ENCODE measurements at regions not wholly inside any gene's neighbourhood (a gene's known extent, or its start where the extent isn't known, plus 50 kb on each side); places are given as distances from the start of the nearest gene placed in this dataset.
A peak's percentile ranks its signal among the peaks of the same experiment; 100 is the strongest.

- no peaks in the 10 kb centered on the region for H3K27me3 Mint-ChIP-seq (ENCODE audit: insufficient read depth, unreplicated experiment)
- H3K9me3 Mint-ChIP-seq (ENCODE audit: unreplicated experiment): no peaks in the 10 kb centered on the region
- intact Hi-C loops (cut with micrococcal nuclease): loop anchor here (10.0 kb wide), 1 partner anchor 223 kb away; the partner anchor contains the start of gene PRICKLE1
- peaks cover 6% of the 10 kb centered on the region for H3K36me3 Mint-ChIP-seq (ENCODE audit: insufficient read depth, unreplicated experiment)
- peaks cover 5% of the 10 kb centered on the region for H3K4me1 Mint-ChIP-seq (ENCODE audit: insufficient read depth, unreplicated experiment)
- H3K27ac Mint-ChIP-seq (ENCODE audit: low read depth, unreplicated experiment): no peak overlapping the region
- no peak for DNase-seq (ENCODE audit: unreplicated experiment)
- no peak for TF ChIP-seq CTCF (IDR thresholded peaks at IDR 0.05; ENCODE audit: unreplicated experiment)
- no TSS peak for BruUV-seq (replicated peaks)
- ChIA-PET CTCF (no interaction called here), POLR2A (no interaction called here)
- H3K4me3 Mint-ChIP-seq (ENCODE audit: unreplicated experiment): no peak overlapping the region
Observed at GRCh38 chr12:42807766-42808165, 218.2 kb upstream of the PRICKLE1 start.

GRCh38 chr12:42807251-42807650 is 217.7 kb upstream of the PRICKLE1 start:
- H3K27ac Mint-ChIP-seq (ENCODE audit: low read depth, unreplicated experiment): no peak overlapping the region
- intact Hi-C loops (cut with micrococcal nuclease): loop anchor here (10.0 kb wide), 1 partner anchor 222 kb away; the partner anchor contains the start of gene PRICKLE1
- H3K36me3 Mint-ChIP-seq (ENCODE audit: insufficient read depth, unreplicated experiment): peaks cover 6% of the 10 kb centered on the region
- no peak for TF ChIP-seq CTCF (IDR thresholded peaks at IDR 0.05; ENCODE audit: unreplicated experiment)
- CTCF ChIA-PET: no interaction called here
- H3K27me3 Mint-ChIP-seq (ENCODE audit: insufficient read depth, unreplicated experiment): no peaks in the 10 kb centered on the region
- no peak for DNase-seq (ENCODE audit: unreplicated experiment)
- POLR2A ChIA-PET: no interaction called here
- H3K4me1 Mint-ChIP-seq (ENCODE audit: insufficient read depth, unreplicated experiment): peaks cover 5% of the 10 kb centered on the region
- H3K9me3 Mint-ChIP-seq (ENCODE audit: unreplicated experiment): no peaks in the 10 kb centered on the region
- BruUV-seq (replicated peaks): no TSS peak
- H3K4me3 Mint-ChIP-seq (ENCODE audit: unreplicated experiment): no peak overlapping the region

GRCh38 chr12:42804928-42805327 is 215.4 kb upstream of the PRICKLE1 start:
- intact Hi-C loops (cut with micrococcal nuclease): loop anchor here (10.0 kb wide), 1 partner anchor 220 kb away; the partner anchor contains the start of gene PRICKLE1
- ChIA-PET POLR2A (interaction anchor here (0.9 kb wide), 1 partner anchor 25 kb away, joined by 3 read pairs; no protein-coding TSS in a partner anchor), CTCF (no interaction called here)
- H3K36me3 Mint-ChIP-seq (ENCODE audit: insufficient read depth, unreplicated experiment): no peaks in the 10 kb centered on the region
- no peaks in the 10 kb centered on the region for H3K27me3 Mint-ChIP-seq (ENCODE audit: insufficient read depth, unreplicated experiment)
- no peak overlapping the region for H3K4me3 Mint-ChIP-seq (ENCODE audit: unreplicated experiment)
- no peak overlapping the region for H3K27ac Mint-ChIP-seq (ENCODE audit: low read depth, unreplicated experiment)
- no peaks in the 10 kb centered on the region for H3K9me3 Mint-ChIP-seq (ENCODE audit: unreplicated experiment)
- TF ChIP-seq CTCF (IDR thresholded peaks at IDR 0.05; ENCODE audit: unreplicated experiment): no peak
- peaks cover 5% of the 10 kb centered on the region for H3K4me1 Mint-ChIP-seq (ENCODE audit: insufficient read depth, unreplicated experiment)
- peak; percentile 20 for DNase-seq (ENCODE audit: unreplicated experiment)
- no TSS peak for BruUV-seq (replicated peaks)

GRCh38 chr12:42802785-42803189 is 213.2 kb upstream of the PRICKLE1 start:
- no peak for DNase-seq (ENCODE audit: unreplicated experiment)
- no TSS peak for BruUV-seq (replicated peaks)
- no peak for TF ChIP-seq CTCF (IDR thresholded peaks at IDR 0.05; ENCODE audit: unreplicated experiment)
- Mint-ChIP-seq H3K27me3 (ENCODE audit: insufficient read depth, unreplicated experiment) (no peaks in the 10 kb centered on the region), H3K4me3 (ENCODE audit: unreplicated experiment) (no peak overlapping the region), H3K9me3 (ENCODE audit: unreplicated experiment) (no peaks in the 10 kb centered on the region), H3K36me3 (ENCODE audit: insufficient read depth, unreplicated experiment) (no peaks in the 10 kb centered on the region), H3K4me1 (ENCODE audit: insufficient read depth, unreplicated experiment) (peaks cover 6% of the 10 kb centered on the region), H3K27ac (ENCODE audit: low read depth, unreplicated experiment) (no peak overlapping the region)
- CTCF ChIA-PET: interaction anchor here (0.7 to 1.0 kb wide), 2 partner anchors 9 to 478 kb away, joined by 4 read pairs; no protein-coding TSS in a partner anchor
- POLR2A ChIA-PET: interaction anchor here (0.8 kb wide), 1 partner anchor 13 kb away, joined by 3 read pairs; no protein-coding TSS in a partner anchor
- intact Hi-C loops (cut with micrococcal nuclease): loop anchor here (10.0 kb wide), 1 partner anchor 218 kb away; the partner anchor contains the start of gene PRICKLE1
